Fibroblast of lung (primary cell): ENCODE measurements at regions not wholly inside any gene's neighbourhood (a gene's known extent, or its start where the extent isn't known, plus 50 kb on each side); places are given as distances from the start of the nearest gene placed in this dataset.

Source experiments
- CTCF ChIP-seq, 2 donors: IDR thresholded peaks in 1 of 2; conservative IDR thresholded peaks in 1 of 2; 1 replicate in 1 of 2; 2 replicates in 1 of 2; pipeline ENCODE4 v1.5.1; 2011 to 2012; ENCODE audit warnings: low read length in 2 of 2, control low read depth in 1 of 2, inconsistent platforms in 1 of 2, low read depth in 1 of 2, mild to moderate bottlenecking in 1 of 2
- EZH2 ChIP-seq: IDR thresholded peaks from 2 replicates; pipeline ENCODE4 v1.5.1; 2012; ENCODE audit warnings: low read length, control low read depth, mild to moderate bottlenecking; ENCODE audit errors: missing control alignments

- TF ChIP-seq CTCF (conservative IDR thresholded peaks at IDR 0.05 in 1 of 2, IDR thresholded peaks at IDR 0.05 in 1 of 2; ENCODE audit: low read depth in 1 of 2, low read length in 2 of 2) = no peak
- TF ChIP-seq EZH2 = no peak
Observed at GRCh38 chr10:105370692-105371091, 729.6 kb downstream of the SORCS3 start.
